D721Med (cell line): ENCODE measurements at regions not wholly inside any gene's neighbourhood (a gene's known extent, or its start where the extent isn't known, plus 50 kb on each side); places are given as distances from the start of the nearest gene placed in this dataset.

Experiments
- DNase-seq: peaks from one replicate; pipeline ENCODE4 v3.0.0; 2011; ENCODE audit warnings: low spot score; ENCODE audit not compliant: insufficient read length
- FAIRE-seq: peaks from 2 replicates; lab custom pipeline; 2011; peaks lifted over from hg19 to GRCh38; lab: Jason Lieb, UNC
- TF ChIP-seq, protein P1 (sequence below): IDR thresholded peaks from 2 replicates; pipeline ENCODE4 v1.5.1; 2012; ENCODE audit warnings: mild to moderate bottlenecking, control low read depth; ENCODE audit not compliant: insufficient read depth; ENCODE audit errors: missing control alignments

DNA sequence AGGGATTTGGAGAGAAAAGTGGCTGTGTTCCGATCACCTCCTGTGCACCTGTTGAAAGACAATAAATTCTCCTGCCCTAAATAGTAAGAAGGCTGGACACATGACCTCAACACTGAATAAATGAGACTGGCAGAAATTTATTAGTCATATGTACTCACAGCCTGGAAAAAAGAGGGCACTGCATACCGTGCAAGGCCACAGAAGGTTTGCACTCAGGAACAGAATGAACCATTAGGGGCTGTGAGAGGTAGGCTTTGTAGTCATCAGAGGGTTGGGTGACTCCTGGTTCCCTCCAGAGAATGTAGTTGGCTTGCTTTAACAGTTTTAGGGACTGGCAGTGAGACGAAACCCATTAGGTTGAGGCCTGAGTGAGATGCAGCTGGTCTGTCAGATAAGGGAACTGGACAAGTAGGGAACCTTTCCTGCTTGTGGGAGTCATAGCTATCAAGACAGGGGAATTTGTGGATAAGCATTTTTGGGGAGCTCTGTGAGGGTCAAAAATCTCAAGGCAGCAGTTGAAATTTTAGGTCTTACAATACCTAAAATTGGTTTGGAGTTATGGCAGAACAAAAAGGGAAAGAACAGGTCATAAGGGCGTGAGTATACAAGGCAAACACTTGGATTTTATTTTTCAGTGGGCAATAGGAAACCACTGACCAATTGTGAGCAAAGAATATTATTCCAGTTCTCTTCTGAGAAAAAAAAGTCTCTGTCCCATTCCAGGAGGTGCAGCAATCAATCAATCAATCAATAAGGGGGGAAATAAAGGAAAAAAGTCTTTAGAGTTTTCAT, 67.9 kb upstream of the BTN3A2 start:
- TF ChIP-seq, protein P1, sequence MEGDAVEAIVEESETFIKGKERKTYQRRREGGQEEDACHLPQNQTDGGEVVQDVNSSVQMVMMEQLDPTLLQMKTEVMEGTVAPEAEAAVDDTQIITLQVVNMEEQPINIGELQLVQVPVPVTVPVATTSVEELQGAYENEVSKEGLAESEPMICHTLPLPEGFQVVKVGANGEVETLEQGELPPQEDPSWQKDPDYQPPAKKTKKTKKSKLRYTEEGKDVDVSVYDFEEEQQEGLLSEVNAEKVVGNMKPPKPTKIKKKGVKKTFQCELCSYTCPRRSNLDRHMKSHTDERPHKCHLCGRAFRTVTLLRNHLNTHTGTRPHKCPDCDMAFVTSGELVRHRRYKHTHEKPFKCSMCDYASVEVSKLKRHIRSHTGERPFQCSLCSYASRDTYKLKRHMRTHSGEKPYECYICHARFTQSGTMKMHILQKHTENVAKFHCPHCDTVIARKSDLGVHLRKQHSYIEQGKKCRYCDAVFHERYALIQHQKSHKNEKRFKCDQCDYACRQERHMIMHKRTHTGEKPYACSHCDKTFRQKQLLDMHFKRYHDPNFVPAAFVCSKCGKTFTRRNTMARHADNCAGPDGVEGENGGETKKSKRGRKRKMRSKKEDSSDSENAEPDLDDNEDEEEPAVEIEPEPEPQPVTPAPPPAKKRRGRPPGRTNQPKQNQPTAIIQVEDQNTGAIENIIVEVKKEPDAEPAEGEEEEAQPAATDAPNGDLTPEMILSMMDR, result no peak
- DNase-seq (no peak), FAIRE-seq (no peak)

GRCh38 chr6:26299286-26300042, 65.5 kb upstream of the BTN3A2 start:
- DNase-seq (no peak), FAIRE-seq (no peak)
- TF ChIP-seq, protein P1, result no peak

DNA sequence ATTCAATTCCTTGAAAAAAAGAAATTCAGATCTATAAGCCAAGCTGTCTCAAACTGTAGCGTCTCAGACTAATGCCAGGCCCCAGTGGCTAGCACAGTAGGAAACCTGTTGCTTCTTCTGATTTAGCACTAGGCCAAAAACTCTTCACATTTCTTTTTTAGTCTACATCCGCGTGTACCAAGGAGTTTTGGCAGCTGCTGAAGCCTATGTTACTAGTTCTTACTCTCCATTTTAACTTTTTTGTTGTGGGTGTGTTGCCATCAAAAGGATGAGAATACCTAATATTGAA, 65.0 kb upstream of the BTN3A2 start:
- TF ChIP-seq, protein P1, result no peak
- DNase-seq, result no peak
- FAIRE-seq, result no peak

- FAIRE-seq, result no peak
- TF ChIP-seq, protein P1, result no peak
- no peak for DNase-seq
These were observed 64.6 kb upstream of the BTN3A2 start for GRCh38 chr6:26300359-26300758.

DNA sequence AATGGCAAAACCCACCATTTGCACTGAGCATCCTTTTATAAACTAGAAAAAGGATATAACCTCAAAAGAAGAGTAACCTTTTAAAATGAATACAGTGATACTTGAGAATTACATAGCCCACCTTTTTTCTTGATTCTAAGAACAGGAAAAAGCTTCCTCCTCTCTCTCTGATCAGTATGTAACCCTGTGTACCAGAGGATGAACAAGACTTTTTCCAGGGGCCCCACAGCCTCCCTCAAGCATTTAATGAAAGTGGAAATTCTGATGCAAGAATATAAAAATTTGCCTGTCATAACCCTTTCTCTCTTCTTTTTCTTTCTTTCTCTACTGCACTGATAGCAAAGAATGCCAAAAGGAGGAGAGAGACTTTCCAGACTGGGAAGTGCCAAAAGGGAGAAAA, 64.2 kb upstream of the BTN3A2 start:
- DNase-seq (no peak), FAIRE-seq (no peak)
- TF ChIP-seq, protein P1, result no peak

DNA sequence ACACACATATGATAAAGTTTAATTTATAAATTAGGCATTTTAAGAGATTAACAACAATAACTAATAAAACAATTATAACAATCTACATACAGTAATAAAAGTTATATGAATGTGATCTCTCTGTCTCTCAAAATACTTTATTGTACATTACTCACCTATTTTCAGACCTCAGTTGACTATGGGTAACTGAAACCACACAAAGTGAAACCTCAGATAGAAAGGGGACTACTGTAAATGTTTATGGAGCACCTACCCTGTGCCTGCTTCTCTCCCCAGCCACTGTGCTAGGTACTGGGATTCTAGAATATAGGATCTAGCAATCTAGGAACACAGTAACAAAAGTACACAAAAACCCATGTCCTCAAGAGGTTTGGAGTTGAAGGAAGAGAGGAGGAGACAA, 63.4 kb upstream of the BTN3A2 start:
- TF ChIP-seq, protein P1, result no peak
- DNase-seq (no peak), FAIRE-seq (no peak)
